ENCODE measurements at regions not wholly inside any gene's neighbourhood (a gene's known extent, or its start where the extent isn't known, plus 50 kb on each side); places are given as distances from the start of the nearest gene placed in this dataset.

GRCh38 chr14:86708846-86709339 is 1178.9 kb downstream of the FLRT2 start (continued):
- no peak for TF ChIP-seq ZNF597 (CRISPR knock-in tag; IDR thresholded peaks at IDR 0.05)
- TF ChIP-seq ZNF709 (CRISPR knock-in tag; IDR thresholded peaks at IDR 0.05): no peak
- TF ChIP-seq ZNF547 (CRISPR knock-in tag; IDR thresholded peaks at IDR 0.05): no peak
- no peak for TF ChIP-seq FOXM1 (CRISPR knock-in tag; IDR thresholded peaks at IDR 0.05)
- TF ChIP-seq ZNF160 (CRISPR knock-in tag; IDR thresholded peaks at IDR 0.05): peak; percentile 96
- TF ChIP-seq ZFP90 (CRISPR knock-in tag; IDR thresholded peaks at IDR 0.05; ENCODE audit: borderline replicate concordance): no peak
- TF ChIP-seq ETS1 (CRISPR knock-in tag; IDR thresholded peaks at IDR 0.05): no peak
- TF ChIP-seq EEA1 (CRISPR knock-in tag; IDR thresholded peaks at IDR 0.05; ENCODE audit: borderline replicate concordance): no peak
- TF ChIP-seq CBX1 (IDR thresholded peaks at IDR 0.05; ENCODE audit: low read depth): no peak
- peak; percentile 90 for TF ChIP-seq ZBTB21 (CRISPR knock-in tag; IDR thresholded peaks at IDR 0.05)
- no peak for TF ChIP-seq BRD4 (CRISPR knock-in tag; IDR thresholded peaks at IDR 0.05)
- TF ChIP-seq PHF21A (CRISPR knock-in tag; IDR thresholded peaks at IDR 0.05): peak; percentile 69; the same call in 1 of the 2 replicates
- TF ChIP-seq USF2 (IDR thresholded peaks at IDR 0.05; ENCODE audit: low read depth, low read length): no peak
- no peak for TF ChIP-seq USF2 (CRISPR knock-in tag; IDR thresholded peaks at IDR 0.05; ENCODE audit: borderline replicate concordance)
- no peak for TF ChIP-seq ZSCAN5A (CRISPR knock-in tag; IDR thresholded peaks at IDR 0.05; ENCODE audit: borderline replicate concordance)
- no peak; the same call in 1 of the 2 replicates for TF ChIP-seq ATF7 (IDR thresholded peaks at IDR 0.05)
- no peak for TF ChIP-seq ATF7 (CRISPR knock-in tag; IDR thresholded peaks at IDR 0.05)
- peak; percentile 77; the same call in 1 of the 2 replicates for TF ChIP-seq TBX3 (IDR thresholded peaks at IDR 0.05; ENCODE audit: borderline replicate concordance)
- no peak for TF ChIP-seq ZNF251 (CRISPR knock-in tag; IDR thresholded peaks at IDR 0.05)
- peak; percentile 95 for TF ChIP-seq MED13 (CRISPR knock-in tag; IDR thresholded peaks at IDR 0.05)
- TF ChIP-seq POLR2G (IDR thresholded peaks at IDR 0.05; ENCODE audit: low read depth, low read length): peak; percentile 41; the same call in 1 of the 2 replicates
- TF ChIP-seq ZNF484 (CRISPR knock-in tag; IDR thresholded peaks at IDR 0.05; ENCODE audit: borderline replicate concordance, low read depth): no peak
- TF ChIP-seq MAFF (IDR thresholded peaks at IDR 0.05; ENCODE audit: low read depth, low read length): peak; percentile 84
- peak; percentile 95 for TF ChIP-seq IRF2 (CRISPR knock-in tag; IDR thresholded peaks at IDR 0.05)
- TF ChIP-seq POLR2AphosphoS5 (IDR thresholded peaks at IDR 0.05; ENCODE audit: low read depth, low read length): no peak; the same call in 1 of the 2 replicates
- no peak for TF ChIP-seq SPEN (CRISPR knock-in tag; IDR thresholded peaks at IDR 0.05; ENCODE audit: low read depth)
- TF ChIP-seq PHF8 (CRISPR knock-in tag; IDR thresholded peaks at IDR 0.05): no peak
